BE2C (cell line): ENCODE measurements at regions not wholly inside any gene's neighbourhood (a gene's known extent, or its start where the extent isn't known, plus 50 kb on each side); places are given as distances from the start of the nearest gene placed in this dataset.
A peak's percentile ranks its signal among the peaks of the same experiment; 100 is the strongest.

Experiments used
- DNase-seq: peaks from one replicate; pipeline ENCODE4 v3.0.0-alpha.2; 2020
- H3K27me3 ChIP-seq: fragments of 250-450 bp; sonication (Bioruptor Pico); 2 replicates; pipeline ENCODE4 v1.5.1; 2020; ENCODE audit warnings: mild to moderate bottlenecking
- H3K36me3 ChIP-seq: fragments of 250-450 bp; sonication (Bioruptor Pico); 2 replicates; pipeline ENCODE4 v1.5.1; 2020; ENCODE audit warnings: mild to moderate bottlenecking
- H3K4me1 ChIP-seq: fragments of 250-450 bp; sonication (Bioruptor Pico); 2 replicates; pipeline ENCODE4 v1.5.1; 2020
- H3K4me3 ChIP-seq: 2 replicates; pipeline ENCODE4 v1.5.1; 2011; ENCODE audit warnings: low read depth, low read length
- H3K9me3 ChIP-seq: fragments of 250-450 bp; sonication (Bioruptor Pico); 2 replicates; pipeline ENCODE4 v1.5.1; 2020
- TF ChIP-seq, protein P1 (sequence below): IDR thresholded peaks from 2 replicates; pipeline ENCODE4 v1.5.1; 2012; ENCODE audit warnings: mild to moderate bottlenecking, low read depth, low read length

DNA sequence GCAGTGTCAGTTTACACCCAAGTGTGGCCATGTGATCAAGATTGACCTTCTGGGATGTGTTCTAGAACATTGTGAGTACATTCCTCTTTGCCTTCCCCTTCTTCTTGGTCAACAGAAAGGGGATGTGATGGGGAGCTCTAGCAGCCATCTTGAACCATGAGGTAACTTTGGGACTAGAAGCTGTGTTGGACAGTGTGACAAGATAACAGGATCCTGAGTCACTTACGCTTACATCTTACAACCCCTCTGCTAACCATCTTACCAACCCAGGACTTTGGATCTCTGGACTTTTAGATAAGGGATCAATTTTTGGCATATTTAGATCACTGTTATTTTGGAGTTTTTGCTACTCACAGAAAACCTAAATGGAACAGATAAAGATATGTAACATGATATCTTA, 625.6 kb downstream of the BCOR start:
- H3K9me3 ChIP-seq = no peaks in the 10 kb centered on the region
- no peaks in the 10 kb centered on the region for H3K27me3 ChIP-seq
- H3K36me3 ChIP-seq = no peaks in the 10 kb centered on the region
- TF ChIP-seq, protein P1, sequence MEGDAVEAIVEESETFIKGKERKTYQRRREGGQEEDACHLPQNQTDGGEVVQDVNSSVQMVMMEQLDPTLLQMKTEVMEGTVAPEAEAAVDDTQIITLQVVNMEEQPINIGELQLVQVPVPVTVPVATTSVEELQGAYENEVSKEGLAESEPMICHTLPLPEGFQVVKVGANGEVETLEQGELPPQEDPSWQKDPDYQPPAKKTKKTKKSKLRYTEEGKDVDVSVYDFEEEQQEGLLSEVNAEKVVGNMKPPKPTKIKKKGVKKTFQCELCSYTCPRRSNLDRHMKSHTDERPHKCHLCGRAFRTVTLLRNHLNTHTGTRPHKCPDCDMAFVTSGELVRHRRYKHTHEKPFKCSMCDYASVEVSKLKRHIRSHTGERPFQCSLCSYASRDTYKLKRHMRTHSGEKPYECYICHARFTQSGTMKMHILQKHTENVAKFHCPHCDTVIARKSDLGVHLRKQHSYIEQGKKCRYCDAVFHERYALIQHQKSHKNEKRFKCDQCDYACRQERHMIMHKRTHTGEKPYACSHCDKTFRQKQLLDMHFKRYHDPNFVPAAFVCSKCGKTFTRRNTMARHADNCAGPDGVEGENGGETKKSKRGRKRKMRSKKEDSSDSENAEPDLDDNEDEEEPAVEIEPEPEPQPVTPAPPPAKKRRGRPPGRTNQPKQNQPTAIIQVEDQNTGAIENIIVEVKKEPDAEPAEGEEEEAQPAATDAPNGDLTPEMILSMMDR = no peak
- H3K4me1 ChIP-seq = no peaks in the 10 kb centered on the region
- DNase-seq = no peak
- no peak overlapping the region for H3K4me3 ChIP-seq

DNA sequence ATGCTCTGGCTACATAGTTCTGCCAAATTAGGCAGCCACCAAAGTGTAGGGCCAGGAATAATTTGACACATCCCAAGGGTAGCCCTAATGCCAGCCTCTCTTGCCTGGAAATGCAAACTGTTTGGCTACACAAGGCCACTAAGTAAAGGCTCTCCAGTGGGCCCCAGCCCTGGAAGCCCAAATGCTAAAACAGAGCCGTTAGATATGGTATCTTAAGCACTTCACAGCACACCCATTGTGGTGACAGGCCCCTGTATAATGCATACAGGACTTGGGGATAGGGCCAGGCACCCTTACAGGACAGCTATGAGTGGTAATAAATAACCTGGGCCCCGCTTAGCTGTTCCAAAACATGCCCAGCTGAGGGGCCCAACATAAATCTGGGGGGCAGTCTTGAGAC, 623.9 kb downstream of the BCOR start:
- DNase-seq = no peak
- Histone ChIP-seq H3K36me3 (no peaks in the 10 kb centered on the region), H3K4me3 (no peak overlapping the region), H3K9me3 (no peaks in the 10 kb centered on the region), H3K4me1 (no peaks in the 10 kb centered on the region), H3K27me3 (no peaks in the 10 kb centered on the region)
- TF ChIP-seq, protein P1 = no peak

DNA sequence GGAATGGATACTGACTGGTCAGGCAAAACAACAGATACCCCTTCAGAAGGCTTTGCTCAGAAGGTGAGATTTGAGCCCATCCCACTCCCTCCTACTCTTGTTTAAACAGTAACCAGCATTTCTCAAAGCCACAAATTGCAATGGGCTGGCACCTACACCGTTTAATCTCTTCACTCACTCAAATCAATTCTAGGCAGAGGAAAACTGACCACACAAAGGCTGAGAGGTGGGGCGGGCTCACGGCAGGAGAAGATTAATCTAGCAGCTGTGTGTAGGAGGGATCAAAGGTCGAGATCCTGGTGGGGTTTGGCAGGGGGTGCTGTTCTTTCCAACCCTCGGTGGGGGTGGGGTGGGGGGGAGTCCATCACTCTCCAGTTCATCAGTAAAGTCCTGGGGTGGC, 622.4 kb downstream of the BCOR start:
- no peaks in the 10 kb centered on the region for H3K36me3 ChIP-seq
- no peaks in the 10 kb centered on the region for H3K4me1 ChIP-seq
- H3K4me3 ChIP-seq = no peak overlapping the region
- H3K27me3 ChIP-seq = no peaks in the 10 kb centered on the region
- TF ChIP-seq, protein P1 = no peak
- no peaks in the 10 kb centered on the region for H3K9me3 ChIP-seq
- DNase-seq = no peak

DNA sequence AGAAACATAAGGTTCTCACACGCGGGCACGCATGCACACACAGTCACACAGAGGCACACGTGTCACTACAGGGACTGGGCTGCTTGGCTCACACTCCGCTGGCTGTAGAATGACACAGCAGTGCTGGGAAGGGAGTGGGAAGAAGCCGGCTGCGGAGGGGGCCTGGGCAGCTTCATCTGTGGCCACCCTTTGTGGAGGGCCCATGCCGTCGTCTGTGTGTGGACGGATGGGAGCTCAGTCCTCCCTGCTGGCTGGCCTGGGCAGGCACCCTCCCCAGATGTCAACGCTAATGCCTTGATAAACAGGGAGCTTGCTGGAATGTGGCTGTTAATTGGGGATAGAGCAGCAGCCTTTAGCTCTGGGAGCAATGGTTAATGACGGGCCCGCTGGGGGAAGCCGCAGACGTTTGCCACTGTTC, 621.1 kb downstream of the BCOR start:
- Histone ChIP-seq H3K4me3 (no peak overlapping the region), H3K9me3 (no peaks in the 10 kb centered on the region), H3K27me3 (no peaks in the 10 kb centered on the region), H3K36me3 (no peaks in the 10 kb centered on the region), H3K4me1 (no peaks in the 10 kb centered on the region)
- no peak for DNase-seq
- TF ChIP-seq, protein P1 = no peak

DNA sequence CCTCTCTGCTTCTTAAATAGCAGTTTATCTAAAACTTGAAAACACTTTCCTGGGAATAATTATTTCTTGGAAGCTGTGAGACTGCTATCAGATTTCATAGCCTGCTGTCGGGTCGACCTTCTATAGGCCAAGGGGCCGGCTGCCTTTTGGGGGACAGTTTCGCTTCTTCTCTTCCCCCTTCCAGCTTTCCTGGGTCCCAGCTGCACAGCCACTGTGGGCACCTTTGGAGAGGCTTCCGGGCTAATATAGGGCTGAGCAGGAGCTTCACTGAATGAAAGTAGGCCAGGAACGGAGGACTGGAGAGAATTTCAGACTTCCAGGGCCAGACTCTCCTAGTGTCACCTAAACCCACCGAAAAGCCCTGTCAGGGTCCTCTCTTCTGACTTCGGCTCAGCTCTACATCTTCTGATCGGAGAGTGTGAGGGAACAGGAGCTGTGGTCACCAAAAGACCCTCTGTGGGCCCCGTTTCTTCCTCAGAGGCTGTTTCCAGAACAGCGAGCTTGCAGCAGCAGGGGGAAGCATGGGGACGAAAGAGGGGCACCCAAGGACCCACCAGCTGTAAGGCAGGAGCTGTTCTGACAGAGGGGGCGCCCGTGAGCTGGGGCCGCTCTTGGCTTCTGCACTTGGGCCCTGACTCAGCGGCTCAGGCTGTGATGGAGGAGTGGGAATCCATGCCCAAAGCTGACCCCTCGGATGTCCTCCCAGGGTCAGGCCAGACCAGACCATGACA, 620.6 kb downstream of the BCOR start:
- no peak for DNase-seq
- TF ChIP-seq, protein P1 = peak; percentile 19; the same call in 1 of the 2 replicates
- H3K9me3 ChIP-seq = no peaks in the 10 kb centered on the region
- H3K4me1 ChIP-seq = no peaks in the 10 kb centered on the region
- H3K36me3 ChIP-seq = no peaks in the 10 kb centered on the region
- no peaks in the 10 kb centered on the region for H3K27me3 ChIP-seq
- no peak overlapping the region for H3K4me3 ChIP-seq

DNA sequence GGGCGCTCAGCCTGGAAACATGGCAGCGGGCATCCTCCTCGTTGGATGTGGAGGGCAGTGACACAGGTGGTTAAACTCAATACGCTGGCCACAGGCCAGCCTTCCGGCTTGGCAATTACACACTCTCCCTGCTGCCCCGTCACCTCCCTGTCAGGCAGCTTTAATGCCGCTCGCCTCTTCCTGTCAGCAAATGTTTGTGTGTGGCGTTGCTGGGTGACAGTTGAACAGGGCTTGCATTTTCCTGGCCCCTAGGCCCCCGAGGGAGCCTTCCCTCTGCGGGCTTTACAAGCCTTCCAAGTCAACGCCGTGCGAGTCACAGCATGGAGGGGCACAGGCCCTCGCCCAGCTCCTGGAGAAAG, 620.0 kb downstream of the BCOR start:
- Histone ChIP-seq H3K27me3 (no peaks in the 10 kb centered on the region), H3K4me1 (no peaks in the 10 kb centered on the region), H3K9me3 (no peaks in the 10 kb centered on the region), H3K4me3 (no peak overlapping the region), H3K36me3 (no peaks in the 10 kb centered on the region)
- TF ChIP-seq, protein P1 = no peak
- no peak for DNase-seq
